GM19324 (cell line): ENCODE measurements at regions not wholly inside any gene's neighbourhood (a gene's known extent, or its start where the extent isn't known, plus 50 kb on each side); places are given as distances from the start of the nearest gene placed in this dataset.

Experiments
- ATAC-seq: cut with Tn5 transposase; IDR thresholded peaks from one replicate; pipeline ENCODE4 v1.9.1; 2021; ENCODE audit warnings: mild to moderate bottlenecking, moderate library complexity; ENCODE audit not compliant: unreplicated experiment, low FRiP score

DNA sequence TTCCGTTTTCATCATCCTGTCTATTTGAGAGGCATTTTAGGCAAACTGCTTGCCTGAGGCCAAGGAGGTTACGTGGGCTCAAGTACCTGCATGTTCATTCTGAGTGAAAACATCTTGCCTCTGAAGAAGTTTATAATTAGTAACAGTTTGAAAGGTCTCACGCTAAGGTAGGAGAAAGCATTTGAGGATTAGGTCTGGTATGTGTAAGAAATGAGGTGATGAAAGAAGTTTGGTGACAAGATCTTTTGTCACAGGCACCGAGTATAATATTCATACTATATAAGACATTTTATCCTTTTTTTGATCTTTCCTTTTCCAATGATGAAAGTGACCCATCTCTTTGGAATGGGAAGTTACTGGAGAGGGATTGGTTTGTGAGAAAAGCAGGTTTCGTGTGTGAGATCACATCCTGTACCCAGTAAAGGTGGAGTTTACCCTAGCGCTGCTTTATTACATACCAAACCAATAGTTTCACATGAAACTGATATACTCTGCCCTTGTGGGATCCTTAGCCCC, 98.7 kb upstream of the PDC start:
- no peak for ATAC-seq

DNA sequence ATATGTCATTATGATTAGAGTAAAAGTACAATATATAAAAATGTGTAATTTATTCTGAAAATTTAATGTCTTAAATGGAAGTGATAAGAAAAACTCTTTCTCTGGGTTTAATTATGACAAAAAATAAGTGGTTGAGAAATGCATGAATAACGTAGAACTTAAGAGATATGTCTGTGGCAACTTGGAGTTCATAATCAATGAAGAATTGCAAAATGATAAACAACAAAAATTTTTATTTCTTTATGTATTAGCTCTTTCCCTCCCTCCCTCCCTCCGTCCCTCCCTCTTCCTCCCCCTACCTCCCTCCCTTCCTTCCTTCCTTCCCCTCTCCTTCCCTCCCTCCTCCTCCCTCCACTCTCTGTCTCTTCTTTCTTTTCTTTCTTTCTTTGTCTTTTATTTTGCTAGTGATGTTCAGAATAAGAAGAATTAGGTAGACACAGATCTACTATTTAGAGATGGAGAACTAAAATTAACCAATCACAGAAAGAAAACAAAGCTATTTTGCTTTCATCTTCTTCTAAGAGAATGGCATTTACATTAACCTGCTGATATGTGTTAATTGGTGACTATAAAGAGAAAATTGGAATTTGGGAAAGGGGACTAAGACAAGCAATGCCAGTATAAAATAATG, 96.3 kb upstream of the PDC start:
- no peak for ATAC-seq

DNA sequence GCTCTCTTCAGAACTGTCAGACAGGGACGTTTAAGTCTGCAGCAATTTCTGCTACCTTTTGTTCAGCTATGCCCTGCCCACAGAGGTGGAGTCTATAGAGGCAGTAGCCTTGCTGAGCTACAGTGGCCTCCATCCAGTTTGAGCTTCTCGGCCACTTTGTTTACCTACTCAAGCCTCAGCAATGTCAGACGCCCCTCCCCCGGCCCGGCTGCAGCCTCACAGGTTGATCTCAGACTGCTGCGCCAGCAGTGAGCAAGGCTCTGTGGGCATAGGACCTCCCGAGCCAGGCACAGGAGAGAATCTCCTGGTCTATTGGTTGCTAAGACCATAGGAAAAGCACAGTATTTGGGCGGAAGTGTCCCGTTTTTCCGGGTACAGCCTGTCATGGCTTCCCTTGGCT, 89.9 kb upstream of the PDC start:
- no peak for ATAC-seq

DNA sequence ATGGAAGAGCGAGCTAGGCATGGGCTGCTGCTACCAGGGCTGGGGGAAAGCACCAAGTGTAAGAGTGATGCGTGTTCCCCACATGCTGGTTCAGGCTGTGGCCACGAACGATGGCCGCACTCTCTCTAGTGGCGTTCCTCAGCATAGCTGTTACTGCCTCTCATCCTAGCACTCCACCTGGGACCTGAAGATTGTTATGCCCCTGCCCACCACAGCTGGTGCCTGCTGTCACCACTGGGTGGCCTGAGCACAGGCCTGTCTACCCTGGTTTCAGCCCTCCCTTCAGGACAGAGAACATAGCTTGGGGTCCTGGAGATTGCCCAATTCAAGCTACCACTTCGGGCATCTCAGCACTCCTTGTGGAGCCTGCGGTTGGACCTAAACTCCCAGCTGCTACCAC, 80.1 kb upstream of the PDC start:
- no peak for ATAC-seq

DNA sequence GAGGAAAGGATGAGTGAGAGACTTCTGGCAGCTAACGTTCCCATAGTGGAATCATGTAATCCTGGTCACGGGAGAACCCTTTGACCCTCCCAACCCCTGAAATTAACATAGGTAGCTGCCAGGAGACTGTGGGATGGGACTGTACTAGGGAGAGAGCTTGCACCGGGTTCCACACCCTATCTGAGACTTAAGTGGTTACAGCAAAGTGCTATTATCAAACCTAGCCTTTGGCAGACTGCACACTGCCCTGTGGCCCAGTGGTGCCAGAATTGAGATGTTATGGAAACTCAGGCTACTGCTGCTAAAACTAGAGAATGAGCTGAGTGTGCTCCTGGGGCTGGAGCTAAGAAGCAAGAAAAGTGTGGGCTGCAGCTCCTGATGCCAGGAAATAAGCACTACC, 79.6 kb upstream of the PDC start:
- no peak for ATAC-seq

DNA sequence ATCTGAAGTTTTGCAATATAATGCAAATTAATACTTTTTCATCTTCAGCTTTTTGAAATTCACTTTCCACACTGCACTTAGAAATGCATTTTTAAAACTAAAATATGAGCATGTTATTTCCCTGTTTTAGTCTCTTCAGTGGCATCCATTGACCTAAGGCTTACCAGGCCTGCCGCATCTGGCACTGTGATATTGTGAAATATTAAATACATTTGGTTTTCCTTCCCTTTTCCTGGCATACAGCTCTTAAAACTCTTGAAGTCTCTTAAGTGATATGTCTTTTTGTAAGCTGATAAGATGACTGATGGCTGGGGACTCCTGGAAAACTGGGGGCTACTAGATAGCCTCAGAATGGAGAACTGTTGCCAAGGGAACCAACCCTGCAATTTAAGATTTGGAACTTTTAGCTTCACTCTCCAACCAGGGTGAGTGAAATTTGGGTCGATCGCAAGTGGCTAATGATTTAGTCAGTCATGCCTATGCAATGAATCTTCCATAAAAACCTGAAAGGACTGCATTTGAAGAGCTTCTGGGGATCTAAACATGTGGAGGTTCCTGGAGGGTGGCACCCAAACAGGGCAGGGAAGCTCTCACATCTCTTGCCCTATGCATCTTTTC, 75.5 kb upstream of the PDC start:
- no peak for ATAC-seq

DNA sequence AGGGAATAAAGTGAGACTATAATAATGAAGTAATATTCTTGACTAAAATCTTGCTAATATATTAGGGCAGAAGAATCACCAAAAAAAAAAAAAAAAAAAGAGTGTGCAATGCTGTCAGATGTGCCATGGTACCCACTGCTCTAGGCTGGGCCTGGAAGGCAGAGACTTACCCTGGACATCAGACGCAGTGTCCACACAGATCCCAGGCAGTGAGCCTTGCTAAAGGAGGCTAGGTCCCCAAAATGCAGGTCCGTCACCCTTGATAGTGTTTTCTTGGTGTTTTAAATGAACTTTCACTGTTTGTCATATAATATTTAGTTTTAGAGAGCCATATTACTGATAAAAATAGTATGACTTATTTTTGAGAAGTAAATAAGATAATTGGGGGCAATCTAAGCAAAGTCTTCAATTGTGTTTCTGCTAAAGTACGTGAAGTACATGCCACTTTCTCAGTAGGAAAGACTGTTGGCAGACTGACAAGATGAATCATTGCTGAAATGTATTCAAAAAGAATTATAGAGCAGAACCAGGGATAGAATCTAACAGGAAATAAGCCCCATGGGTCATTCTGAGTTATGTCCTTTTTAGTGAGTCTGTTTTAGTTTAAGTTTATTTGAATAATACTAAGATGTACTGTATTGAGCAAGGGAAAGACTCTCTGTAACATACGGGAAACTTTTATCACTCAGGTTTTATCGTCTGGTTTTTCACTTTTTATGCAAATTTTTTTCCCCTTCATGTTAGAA, 74.6 kb upstream of the PDC start:
- ATAC-seq: no peak

DNA sequence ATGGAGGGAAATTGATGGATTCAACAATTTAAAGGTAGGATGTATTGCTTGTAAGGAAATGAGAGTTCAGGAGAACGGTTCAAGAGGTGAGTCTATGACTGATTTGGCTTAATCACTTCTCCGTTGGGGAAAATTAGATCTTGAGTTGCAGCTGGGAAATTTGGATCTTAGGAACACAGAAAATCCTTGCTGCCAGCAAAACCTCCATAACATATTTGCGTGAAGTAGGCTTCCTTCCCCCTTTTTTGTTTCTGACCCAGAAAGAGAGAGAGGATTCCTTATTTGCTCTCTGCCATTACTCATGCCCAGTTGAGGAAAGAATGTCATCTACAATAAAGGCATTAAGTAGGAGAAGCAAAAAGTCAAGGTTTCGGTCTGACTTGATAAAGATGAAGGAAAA, 73.5 kb upstream of the PDC start:
- ATAC-seq: no peak

DNA sequence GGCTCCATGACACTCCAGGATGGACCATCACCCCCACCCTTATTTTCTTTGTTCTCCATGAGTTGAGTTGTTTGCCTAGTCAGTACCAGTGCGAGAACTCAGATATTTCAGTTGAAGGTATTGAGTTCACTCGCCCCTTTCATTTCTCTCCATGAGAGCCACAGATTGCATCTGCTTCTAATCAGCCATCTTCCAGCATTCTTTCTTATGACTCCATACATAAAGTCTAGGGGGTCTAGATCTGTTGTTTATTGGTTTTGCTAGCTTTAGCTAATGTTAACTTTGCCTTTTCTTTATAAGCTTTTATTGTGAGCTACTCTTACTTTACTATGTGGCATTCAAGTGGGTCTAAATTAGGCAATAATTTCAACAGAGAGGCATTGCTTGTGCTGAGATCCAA, 71.6 kb upstream of the PDC start:
- no peak for ATAC-seq

DNA sequence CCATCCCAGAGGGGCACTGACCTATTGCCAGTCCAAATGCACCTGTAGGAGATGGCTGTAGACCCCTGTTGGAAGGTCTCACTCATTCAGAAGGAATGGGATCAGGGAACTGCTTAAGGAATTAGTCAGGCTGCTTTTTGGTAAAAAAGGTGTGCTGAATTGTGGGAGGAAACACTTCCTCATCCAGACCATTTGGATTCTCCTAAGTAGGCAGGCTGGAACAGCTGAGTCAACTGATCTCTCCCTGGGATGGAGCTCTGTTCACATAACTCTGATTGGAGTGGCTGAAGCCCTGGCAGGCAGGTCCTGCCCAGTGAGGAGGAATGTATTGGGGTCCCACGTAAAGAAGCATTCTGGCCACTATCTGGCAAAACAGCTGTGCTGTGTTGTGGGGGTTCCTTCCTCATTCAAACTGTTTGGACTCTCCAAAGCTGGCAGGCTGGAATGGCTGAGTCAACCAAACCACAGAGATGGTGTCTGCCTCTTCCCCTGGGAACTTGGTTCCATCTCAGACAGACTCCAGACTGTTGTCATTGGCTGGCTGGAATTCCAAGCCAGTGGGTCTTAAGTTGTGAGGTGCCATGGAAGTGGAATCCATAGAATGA, 70.7 kb upstream of the PDC start:
- ATAC-seq: no peak

DNA sequence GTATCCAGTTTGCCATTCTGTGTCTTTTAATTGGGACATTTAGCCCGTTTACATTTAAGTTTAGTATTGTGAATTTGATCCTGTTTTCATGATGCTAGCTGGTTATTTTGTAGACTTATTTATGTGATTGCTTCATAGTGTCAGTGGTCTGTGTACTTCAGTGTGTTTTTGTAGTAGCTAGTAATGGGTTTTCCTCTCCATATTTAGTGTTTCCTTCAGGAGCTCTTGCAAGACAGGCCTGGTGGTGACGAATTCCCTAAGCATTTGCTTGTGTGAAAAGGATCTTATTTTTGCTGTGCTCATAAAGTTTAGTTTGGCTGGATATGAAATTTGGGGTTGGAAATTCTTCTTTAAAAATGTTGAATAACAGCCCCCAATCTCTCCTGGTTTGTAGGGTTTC, 69.2 kb upstream of the PDC start:
- no peak for ATAC-seq

DNA sequence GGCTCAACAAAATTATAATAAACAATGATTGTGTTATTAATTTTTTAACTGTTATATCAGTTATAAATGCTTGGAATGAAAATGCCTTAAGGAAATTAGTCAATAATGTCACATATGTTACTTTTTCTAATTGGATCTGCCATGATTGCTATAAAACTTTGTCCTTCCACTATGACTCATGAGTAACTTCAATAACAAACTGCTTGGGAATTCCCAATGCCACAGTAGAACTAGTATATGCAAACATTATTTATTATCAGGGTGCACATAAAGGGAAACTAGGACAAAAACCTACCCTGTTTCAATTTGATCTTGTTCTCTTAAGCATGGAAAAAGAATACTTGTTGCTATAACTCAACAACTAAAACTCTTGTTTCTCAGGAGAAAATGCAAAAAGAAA, 59.1 kb upstream of the PDC start:
- ATAC-seq: no peak

DNA sequence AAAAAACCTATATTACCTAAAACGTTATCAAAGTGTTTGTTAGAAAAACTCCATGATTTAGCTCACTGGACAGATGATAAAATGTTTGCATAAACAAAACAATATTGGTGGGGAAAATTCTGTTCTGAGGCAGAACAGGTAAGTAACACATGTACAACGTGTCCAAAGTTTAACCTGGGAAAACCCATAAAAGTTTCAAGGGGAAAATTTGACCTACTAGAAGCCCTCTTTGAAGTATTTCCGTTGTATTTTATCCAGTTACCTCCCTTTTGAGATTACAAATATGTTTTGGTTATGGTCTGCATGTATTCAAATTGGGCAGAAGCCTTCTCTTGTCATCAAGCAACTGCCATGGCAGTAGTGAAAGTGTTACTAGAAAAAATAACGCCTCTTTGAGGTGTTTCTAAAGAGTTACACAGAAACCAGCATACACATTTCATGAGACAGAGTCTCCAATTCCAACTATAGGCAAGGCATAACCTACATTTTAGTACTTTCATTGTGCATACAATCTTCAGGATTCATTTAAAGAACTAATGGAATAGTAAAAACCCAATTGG, 58.0 kb upstream of the PDC start:
- peak; percentile 81 for ATAC-seq

DNA sequence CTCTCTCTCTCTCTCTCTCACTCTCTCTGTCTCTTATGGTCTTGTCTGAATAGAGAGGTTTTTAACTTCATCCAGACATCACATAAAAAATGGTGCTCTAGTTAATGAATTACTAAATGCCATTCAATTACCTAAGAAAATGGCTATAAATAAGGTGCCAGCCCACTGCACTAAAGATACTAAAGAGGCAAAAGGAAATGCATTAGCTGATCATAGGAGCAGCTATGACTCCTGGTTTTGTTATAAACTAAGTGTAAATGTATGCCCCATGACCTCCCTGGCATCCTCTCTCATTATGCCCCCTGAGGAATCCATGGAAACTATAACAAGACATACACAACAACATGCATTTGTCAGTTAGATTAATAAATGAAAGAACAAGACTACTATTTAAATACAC, 57.5 kb upstream of the PDC start:
- peak; percentile 18 for ATAC-seq

DNA sequence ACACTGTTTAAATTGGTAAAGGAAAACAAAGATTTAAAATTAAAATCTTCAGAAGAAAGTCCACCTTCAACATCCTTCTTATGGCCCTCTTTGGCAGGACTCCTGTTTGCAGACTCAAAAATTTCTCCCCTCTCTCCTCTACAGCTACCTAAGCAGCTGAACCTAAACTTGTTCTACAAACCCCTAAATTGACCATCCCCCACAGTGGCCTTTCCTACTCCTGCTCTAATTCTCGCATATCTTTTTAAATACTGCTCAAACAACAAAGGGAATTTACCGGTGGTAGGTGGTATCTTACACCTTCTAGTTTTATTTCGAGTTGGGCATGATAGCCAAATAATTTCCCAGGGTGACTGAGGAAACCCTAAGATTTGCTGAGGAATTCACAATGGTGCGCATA, 53.5 kb upstream of the PDC start:
- no peak for ATAC-seq

DNA sequence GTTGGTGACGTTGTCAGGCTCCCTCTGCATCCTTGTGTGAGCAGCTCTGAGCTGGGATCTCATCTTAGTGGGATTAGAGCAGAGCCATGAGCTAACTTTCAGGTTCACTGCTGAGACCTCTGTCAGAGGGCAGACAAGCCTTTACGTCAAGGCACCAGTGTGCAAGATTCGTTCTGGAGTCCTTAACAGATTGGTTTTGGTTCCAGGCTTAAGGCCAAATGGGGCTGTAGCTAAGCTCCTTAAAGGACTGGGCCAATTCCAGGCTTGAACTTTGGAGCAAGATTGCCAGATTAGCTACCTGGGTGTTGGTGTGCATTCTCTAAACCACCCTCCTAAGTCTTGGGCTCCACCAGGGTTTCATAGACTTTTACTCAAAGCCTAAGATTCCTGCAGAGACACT, 52.6 kb upstream of the PDC start:
- no peak for ATAC-seq

DNA sequence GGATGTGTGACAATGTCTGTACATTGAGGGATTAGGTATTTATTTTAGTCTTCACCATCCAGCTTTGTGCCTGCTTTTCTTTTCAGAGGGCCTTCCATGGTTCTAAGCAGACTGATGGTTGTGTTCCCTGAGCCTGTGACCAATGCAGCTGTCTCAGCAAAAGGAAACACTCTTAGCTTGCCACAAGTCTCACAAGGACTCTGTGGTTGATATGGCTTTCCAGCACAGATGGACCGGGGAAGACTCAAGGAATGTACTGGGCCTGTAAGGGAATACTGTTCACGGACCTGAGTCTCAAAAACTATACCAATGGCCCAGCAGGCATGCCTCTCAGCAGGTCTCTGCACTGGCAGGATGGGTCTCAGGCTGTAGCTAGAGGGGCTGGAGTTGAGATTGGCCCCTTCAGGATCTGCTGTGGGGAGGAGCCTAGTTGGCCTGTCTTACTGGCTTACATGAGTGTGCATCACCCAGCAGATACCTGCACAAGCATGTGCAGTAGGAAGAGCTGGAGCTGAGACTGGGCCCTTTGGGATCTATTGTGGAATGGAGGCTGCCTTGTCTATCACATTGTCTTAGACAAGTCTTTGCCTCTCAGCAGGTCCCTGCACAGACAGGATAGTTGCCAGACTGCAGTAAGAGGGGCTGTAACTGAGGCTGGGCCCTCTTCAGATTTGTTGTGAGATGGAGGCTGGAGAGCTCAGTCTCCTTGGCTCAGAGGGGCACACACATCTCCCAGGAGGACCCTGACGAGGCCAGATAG, 52.0 kb upstream of the PDC start:
- ATAC-seq: peak; percentile 16

DNA sequence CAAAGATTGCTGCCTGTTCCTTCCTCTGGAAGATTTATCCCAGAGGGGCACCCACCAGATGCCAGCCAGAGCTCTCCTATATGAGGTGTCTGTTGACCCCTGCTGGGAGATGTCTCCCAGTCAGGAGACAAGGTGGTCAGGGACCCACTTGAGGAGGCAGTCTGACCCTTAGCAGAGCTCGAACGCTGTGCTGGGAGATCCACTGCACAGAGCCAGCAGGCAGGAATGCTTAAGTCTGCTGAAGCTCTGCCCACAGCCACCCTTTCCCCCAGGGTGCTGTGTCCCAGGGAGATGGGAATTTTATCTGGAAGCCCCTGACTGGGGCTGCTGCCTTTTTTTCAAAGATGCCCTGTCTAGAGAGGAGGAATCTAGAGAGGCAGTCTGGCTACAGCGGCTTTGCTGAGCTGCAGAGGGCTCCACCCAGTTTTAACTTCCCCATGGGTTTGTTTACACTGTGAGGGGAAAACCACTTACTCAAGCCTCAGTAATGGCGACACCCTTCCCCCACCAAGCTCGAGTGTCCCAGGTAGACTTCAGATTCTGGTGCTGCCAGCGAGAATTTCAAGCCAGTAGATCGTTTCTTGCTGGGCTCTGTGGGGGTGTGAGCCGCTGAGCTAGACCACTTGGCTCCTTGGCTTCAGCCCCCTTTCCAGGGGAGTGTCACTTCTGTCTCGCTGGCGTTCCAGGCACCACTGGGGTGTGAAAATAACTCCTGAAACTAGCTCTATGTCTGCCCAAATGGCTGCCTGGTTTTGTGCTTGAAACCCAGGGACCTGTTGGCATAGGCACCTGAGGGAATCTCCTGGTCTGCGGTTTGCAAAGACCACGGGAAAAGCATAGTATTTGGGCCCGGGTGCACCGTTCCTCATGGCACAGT, 51.1 kb upstream of the PDC start:
- ATAC-seq: peak; percentile 94
